H1 (cell line): ENCODE measurements at regions not wholly inside any gene's neighbourhood (a gene's known extent, or its start where the extent isn't known, plus 50 kb on each side); places are given as distances from the start of the nearest gene placed in this dataset.

Source experiments
- CTCF ChIA-PET: fragments of 300-600 bp; sonication (Branson Sonifier 250); formaldehyde crosslinking; loops from one replicate; lab custom pipeline; 2021; ENCODE audit not compliant: partially characterized antibody; lab: Charles Lee
- POLR2A ChIA-PET: fragments of 300-600 bp; sonication (Branson Sonifier 250); formaldehyde crosslinking; loops from one replicate; lab custom pipeline; 2021; ENCODE audit warnings: inconsistent platforms; ENCODE audit not compliant: partially characterized antibody; lab: Charles Lee
- DNase-seq, 2 experiments: peaks; one replicate each; pipeline versions ENCODE4 v3.0.0 to v3.0.0-alpha.2; 2010 to 2022; ENCODE audit warnings: low spot score in 2 of 2, low read depth in 1 of 2, mixed read lengths in 1 of 2
- FAIRE-seq: peaks from 2 replicates; lab custom pipeline; 2011; peaks lifted over from hg19 to GRCh38; lab: Jason Lieb, UNC
- H2AFZ ChIP-seq: 2 replicates; pipeline ENCODE4 v1.8.1; 2012; ENCODE audit warnings: low read length, inconsistent platforms
- H2AK5ac ChIP-seq: 2 replicates; pipeline ENCODE4 v1.6.1; 2013; ENCODE audit warnings: low read depth, low read length
- H2BK120ac ChIP-seq: replicated peaks from 2 replicates; pipeline ENCODE3; 2013; ENCODE audit warnings: low read depth, low read length, inconsistent platforms
- H2BK12ac ChIP-seq: 2 replicates; pipeline ENCODE4 v1.6.1; 2013; ENCODE audit warnings: low read depth, low read length
- H2BK15ac ChIP-seq: 2 replicates; pipeline ENCODE4 v1.6.1; 2013; ENCODE audit warnings: low read length
- H2BK20ac ChIP-seq: 2 replicates; pipeline ENCODE4 v1.6.1; 2013; ENCODE audit warnings: low read length
- H2BK5ac ChIP-seq: 2 replicates; pipeline ENCODE4 v1.6.1; 2013; ENCODE audit warnings: low read depth, low read length
- H3K14ac ChIP-seq: 2 replicates; pipeline ENCODE4 v1.6.1; 2013; ENCODE audit warnings: inconsistent platforms; ENCODE audit not compliant: insufficient read length
- H3K18ac ChIP-seq: 2 replicates; pipeline ENCODE4 v1.6.1; 2013; ENCODE audit warnings: low read length; ENCODE audit errors: extremely low read depth
- H3K23ac ChIP-seq: 2 replicates; pipeline ENCODE4 v1.6.1; 2013; ENCODE audit warnings: inconsistent platforms; ENCODE audit not compliant: insufficient read length
- H3K23me2 ChIP-seq: 2 replicates; pipeline ENCODE4 v1.6.1; 2013; ENCODE audit warnings: low read depth, low read length
- H3K27ac ChIP-seq: 2 replicates; pipeline ENCODE4 v1.6.1; 2011; ENCODE audit warnings: low read depth, low read length, inconsistent platforms
- H3K27me3 ChIP-seq, 4 experiments: replicated peaks in 1 of 4; 1 replicate in 1 of 4; 2 replicates in 3 of 4; pipeline versions ENCODE4 v1.6.1 to v1.8.1; 2011 to 2013; ENCODE audit warnings: low read length in 3 of 4, mild to moderate bottlenecking in 3 of 4, inconsistent platforms in 2 of 4, mixed read lengths in 2 of 4, moderate library complexity in 1 of 4; ENCODE audit not compliant: control insufficient read depth in 3 of 4, insufficient read depth in 3 of 4; ENCODE audit errors: extremely low read depth in 1 of 4
- H3K36me3 ChIP-seq, 4 experiments: 2 replicates each; pipeline versions ENCODE4 v1.6.1 to v1.8.1; 2011 to 2013; ENCODE audit warnings: mild to moderate bottlenecking in 4 of 4, low read length in 3 of 4, moderate library complexity in 2 of 4, control low read depth in 1 of 4, inconsistent platforms in 1 of 4; ENCODE audit not compliant: insufficient read depth in 4 of 4, control insufficient read depth in 2 of 4
- H3K4ac ChIP-seq: replicated peaks from 2 replicates; pipeline ENCODE3; 2013; ENCODE audit warnings: low read length, low read depth, mixed read lengths, inconsistent platforms; ENCODE audit not compliant: insufficient read length
- H3K4me1 ChIP-seq, 4 experiments: replicated peaks in 1 of 4; 1 replicate in 1 of 4; 2 replicates in 3 of 4; pipeline versions ENCODE4 v1.6.1 to v1.8.1; 2011 to 2013; ENCODE audit warnings: low read length in 3 of 4, inconsistent platforms in 2 of 4, mixed read lengths in 1 of 4; ENCODE audit not compliant: insufficient read depth in 4 of 4, control insufficient read depth in 3 of 4
- H3K4me2 ChIP-seq, 2 experiments: 2 replicates each; pipeline versions ENCODE4 v1.6.1 to v1.8.1; 2011 to 2013; ENCODE audit warnings: low read depth in 2 of 2, low read length in 2 of 2, control low read depth in 1 of 2, inconsistent platforms in 1 of 2, mild to moderate bottlenecking in 1 of 2; ENCODE audit not compliant: insufficient read depth in 1 of 2
- H3K4me3 ChIP-seq, 4 experiments: fragments of 200-600, 300-600 bp in 1 of 4; sonication (generic), shearing (Covaris generic), sonication (Bioruptor Twin) in 1 of 4; 2 replicates each; pipeline versions ENCODE4 v1.5.1 to v1.8.1; 2011 to 2016; ENCODE audit warnings: low read length in 4 of 4, low read depth in 3 of 4, control low read depth in 2 of 4, inconsistent platforms in 2 of 4, mild to moderate bottlenecking in 2 of 4, mixed read lengths in 1 of 4, moderate library complexity in 1 of 4; ENCODE audit not compliant: insufficient read depth in 2 of 4; ENCODE audit errors: extremely low read depth in 1 of 4
- H3K56ac ChIP-seq: replicated peaks from 2 replicates; pipeline ENCODE3; 2013; ENCODE audit warnings: low read depth, mild to moderate bottlenecking, mixed read lengths, low read length, inconsistent platforms; ENCODE audit not compliant: insufficient read length
- H3K79me1 ChIP-seq: 2 replicates; pipeline ENCODE4 v1.6.1; 2013; ENCODE audit warnings: low read depth, low read length, control low read depth
- H3K79me2 ChIP-seq, 2 experiments: 2 replicates each; pipeline versions ENCODE4 v1.6.1 to v1.8.1; 2012 to 2013; ENCODE audit warnings: low read length in 2 of 2, mild to moderate bottlenecking in 2 of 2, inconsistent platforms in 1 of 2; ENCODE audit not compliant: insufficient read depth in 2 of 2, control insufficient read depth in 1 of 2
- H3K9ac ChIP-seq, 4 experiments: replicated peaks in 1 of 4; 1 replicate in 1 of 4; 2 replicates in 3 of 4; pipeline versions ENCODE4 v1.6.1 to v1.8.1; 2011 to 2013; ENCODE audit warnings: low read depth in 3 of 4, low read length in 3 of 4, control low read depth in 2 of 4, mild to moderate bottlenecking in 2 of 4, moderate library complexity in 2 of 4, inconsistent platforms in 1 of 4; ENCODE audit errors: extremely low read depth in 1 of 4
- H3K9me3 ChIP-seq, 2 experiments: 2 replicates each; pipeline versions ENCODE4 v1.6.1 to v1.8.1; 2012 to 2013; ENCODE audit warnings: mild to moderate bottlenecking in 2 of 2, moderate library complexity in 2 of 2, control low read depth in 1 of 2, inconsistent platforms in 1 of 2, low read depth in 1 of 2, low read length in 1 of 2, mixed read lengths in 1 of 2; ENCODE audit not compliant: insufficient read depth in 2 of 2
- H4K20me1 ChIP-seq, 2 experiments: replicated peaks in 1 of 2; 2 replicates each; pipeline versions ENCODE3 to v1.8.1; 2011 to 2013; ENCODE audit warnings: inconsistent platforms in 2 of 2, low read length in 2 of 2, mild to moderate bottlenecking in 1 of 2; ENCODE audit not compliant: insufficient read depth in 2 of 2, control insufficient read depth in 1 of 2
- H4K5ac ChIP-seq: 2 replicates; pipeline ENCODE4 v1.6.1; 2013; ENCODE audit warnings: low read length, low read depth, mixed read lengths, inconsistent platforms; ENCODE audit not compliant: insufficient read length
- H4K8ac ChIP-seq: 2 replicates; pipeline ENCODE4 v1.8.0; 2013; ENCODE audit warnings: mild to moderate bottlenecking, moderate library complexity, low read length, inconsistent platforms; ENCODE audit not compliant: insufficient read depth; ENCODE audit errors: extremely low read depth
- H4K91ac ChIP-seq: replicated peaks from 2 replicates; pipeline ENCODE3; 2013; ENCODE audit warnings: low read length, mixed read lengths, inconsistent platforms; ENCODE audit not compliant: insufficient read length
- CHD1 ChIP-seq: IDR thresholded peaks from 2 replicates; pipeline ENCODE4 v1.6.1; 2012; ENCODE audit warnings: low read depth, low read length, improper control_type of control experiment
- FOSL1 ChIP-seq: IDR thresholded peaks from 2 replicates; pipeline ENCODE4 v1.6.1; 2011; ENCODE audit warnings: mild to moderate bottlenecking, low read depth, low read length, moderate library complexity; ENCODE audit not compliant: insufficient read depth
- RBBP5 ChIP-seq: IDR thresholded peaks from 2 replicates; pipeline ENCODE4 v1.7.1; 2012; ENCODE audit warnings: low read depth, mild to moderate bottlenecking, inconsistent platforms, low read length, moderate library complexity, borderline replicate concordance
- RXRA ChIP-seq: IDR thresholded peaks from 2 replicates; pipeline ENCODE4 v1.6.1; 2011; ENCODE audit warnings: low read depth, mild to moderate bottlenecking, low read length, moderate library complexity; ENCODE audit not compliant: insufficient read depth
- SP2 ChIP-seq: IDR thresholded peaks from 2 replicates; pipeline ENCODE4 v1.6.1; 2012; ENCODE audit warnings: mild to moderate bottlenecking, low read length, inconsistent platforms
- YY1 ChIP-seq: IDR thresholded peaks from 2 replicates; pipeline ENCODE4 v1.6.1; 2011; ENCODE audit warnings: low read depth, mild to moderate bottlenecking, low read length
- WGBS, 2 experiments: shearing (Covaris generic) in 1 of 2; methylation state at CpG; one replicate each; pipeline versions ENCODE4 v1.1.6 to v1.1.7; 2013 to 2015; ENCODE audit warnings: low lambda C conversion rate in 2 of 2, mixed read lengths in 2 of 2, inconsistent platforms in 1 of 2, low coverage in 1 of 2, missing lambda C conversion rate in 1 of 2; ENCODE audit not compliant: insufficient replicate concordance in 2 of 2, insufficient coverage in 1 of 2, insufficient read length in 1 of 2; ENCODE audit errors: extremely low coverage in 1 of 2, missing lambda C conversion rate in 1 of 2; 5-methylcytosine and 5-hydroxymethylcytosine counted together

- DNase-seq: no peak
- no peak overlapping the region for H4K91ac ChIP-seq
- no peak overlapping the region for H2AFZ ChIP-seq
- H2AK5ac ChIP-seq: no peak overlapping the region
- no peak for FAIRE-seq
- H3K18ac ChIP-seq: no peak overlapping the region
- no peak overlapping the region for H2BK12ac ChIP-seq
- no peaks in the 10 kb centered on the region; the same call in 1 of the 2 replicates for H3K79me1 ChIP-seq
- no peak overlapping the region for H3K56ac ChIP-seq
- no peak overlapping the region for H3K27ac ChIP-seq
- H3K4me3 ChIP-seq: no peak overlapping the region
- H3K23ac ChIP-seq: no peak overlapping the region
- no peaks in the 10 kb centered on the region for H3K9me3 ChIP-seq
- CTCF ChIA-PET: interaction anchor here (0.6 to 0.7 kb wide), 2 partner anchors 11 to 92 kb away, joined by 3 read pairs; no protein-coding TSS in a partner anchor
- no peak overlapping the region for H2BK20ac ChIP-seq
- no peaks in the 10 kb centered on the region for H3K27me3 ChIP-seq
- H3K4ac ChIP-seq: no peak overlapping the region
- H3K36me3 ChIP-seq: no peaks in the 10 kb centered on the region
- WGBS, 2 experiments: 84% methylated on average over 1 of the region's 1 CpG; no CpG with 5 or more reads in 1 of the 2 experiments
- H3K79me2 ChIP-seq: no peaks in the 10 kb centered on the region
- peaks cover 0 to 4% (median 0%) of the 10 kb centered on the region in 4 experiments; a peak in 2 of 7 replicates for H3K4me1 ChIP-seq
- no peak overlapping the region for H3K4me2 ChIP-seq
- no peak overlapping the region for H4K5ac ChIP-seq
- no peak overlapping the region for H2BK5ac ChIP-seq
- no peak overlapping the region for H3K9ac ChIP-seq
- H2BK15ac ChIP-seq: no peak overlapping the region
- H3K23me2 ChIP-seq: peaks cover 2% of the 10 kb centered on the region; the same call in 1 of the 2 replicates
- H4K20me1 ChIP-seq: no peaks in the 10 kb centered on the region
- no peak overlapping the region for H2BK120ac ChIP-seq
- POLR2A ChIA-PET: no interaction called here
- H4K8ac ChIP-seq: no peak overlapping the region
- no peak overlapping the region for H3K14ac ChIP-seq
- TF ChIP-seq RXRA: no peak
- no peak for TF ChIP-seq YY1
- TF ChIP-seq RBBP5: no peak
- TF ChIP-seq CHD1: no peak
- TF ChIP-seq FOSL1: no peak
- no peak for TF ChIP-seq SP2
Measured at GRCh38 chr10:35270100-35270499, 66.2 kb upstream of the CCNY start.
